A549 (cell line): ENCODE measurements at regions not wholly inside any gene's neighbourhood (a gene's known extent, or its start where the extent isn't known, plus 50 kb on each side); places are given as distances from the start of the nearest gene placed in this dataset.

Experiments used
- ATAC-seq, 2 experiments: fragments of 200-7000 bp in 1 of 2; fragments of >200 bp in 1 of 2; cut with Nextera tagmentation in 1 of 2; cut with Tn5 transposase in 1 of 2; 3 replicates each; pipeline versions ENCODE4 v1.8.0 to v1.9.1; 2018 to 2020; ENCODE audit warnings: mild to moderate bottlenecking in 1 of 2, moderate library complexity in 1 of 2
- CTCF ChIA-PET: fragments of 300-600 bp; sonication (Branson Sonifier 250); formaldehyde crosslinking; extraction: SDS; loops from one replicate; lab custom pipeline; 2021; ENCODE audit warnings: antibody characterized with exemption, inconsistent platforms; lab: Yijun Ruan, JAX
- POLR2A ChIA-PET: fragments of 350-600 bp; formaldehyde crosslinking; extraction: SDS; loops from one replicate; lab custom pipeline; 2021; ENCODE audit warnings: antibody characterized with exemption, inconsistent platforms; lab: Yijun Ruan, JAX
- DNase-seq, 2 experiments: peaks; one replicate each; pipeline versions ENCODE4 v3.0.0 to v3.0.0-alpha.2; 2011 to 2016; ENCODE audit warnings: low read depth in 1 of 2, low spot score in 1 of 2
- FAIRE-seq: peaks from 2 replicates; lab custom pipeline; 2011; peaks lifted over from hg19 to GRCh38; lab: Jason Lieb, UNC
- H3K27ac ChIP-seq, 2 experiments: fragments of >200 bp; sonication (Bioruptor Twin); formaldehyde crosslinking; 3 replicates each; pipeline ENCODE4 v1.5.1; 2016 to 2017
- H3K4me1 ChIP-seq: fragments of >200 bp; sonication (Bioruptor Twin); formaldehyde crosslinking; 3 replicates; pipeline ENCODE4 v1.6.1; 2016
- H3K4me2 ChIP-seq: fragments of >200 bp; sonication (Bioruptor Twin); formaldehyde crosslinking; 3 replicates; pipeline ENCODE4 v1.6.1; 2016
- H3K4me3 ChIP-seq: fragments of >200 bp; sonication (Bioruptor Twin); formaldehyde crosslinking; 3 replicates; pipeline ENCODE4 v1.5.1; 2016
- H3K9me3 ChIP-seq: fragments of >200 bp; sonication (Bioruptor Twin); formaldehyde crosslinking; 3 replicates; pipeline ENCODE4 v1.6.1; 2016
- CEBPB ChIP-seq, 2 experiments: fragments of >200 bp in 1 of 2; sonication (Bioruptor Twin) in 1 of 2; formaldehyde crosslinking in 1 of 2; IDR thresholded peaks; 2 replicates each; pipeline ENCODE4 v1.6.1; 2012 to 2016
- CHD2 ChIP-seq: fragments of 150-350 bp; IDR thresholded peaks from 2 replicates; pipeline ENCODE4 v1.6.1; 2014; ENCODE audit warnings: low read length; ENCODE audit not compliant: partially characterized antibody
- CHD4 ChIP-seq: fragments of 200-600 bp; sonication (generic); IDR thresholded peaks from 2 replicates; pipeline ENCODE4 v1.6.1; 2016; ENCODE audit warnings: antibody characterized with exemption, mild to moderate bottlenecking, borderline replicate concordance
- EHF ChIP-seq: fragments of 250-450 bp; sonication (Bioruptor Pico); IDR thresholded peaks from 2 replicates; pipeline ENCODE4 v1.5.0; 2020; ENCODE audit warnings: mild to moderate bottlenecking
- EHMT2 ChIP-seq: fragments of 200-600 bp; sonication (generic); IDR thresholded peaks from 2 replicates; pipeline ENCODE4 v1.6.1; 2016; ENCODE audit warnings: antibody characterized with exemption, low read depth, mild to moderate bottlenecking, moderate library complexity
- ESRRA ChIP-seq: fragments of 150-350 bp; IDR thresholded peaks from 2 replicates; pipeline ENCODE4 v1.6.1; 2014; ENCODE audit warnings: mild to moderate bottlenecking, low read length, borderline replicate concordance
- FOSL2 ChIP-seq, 2 experiments: fragments of 450-650 bp in 1 of 2; fragments of >200 bp in 1 of 2; sonication (Bioruptor Twin) in 1 of 2; formaldehyde crosslinking; IDR thresholded peaks; 2 replicates each; pipeline versions ENCODE4 v1.5.0 to v1.6.1; 2016 to 2020; ENCODE audit warnings: mild to moderate bottlenecking in 1 of 2, moderate library complexity in 1 of 2
- GATA3 ChIP-seq: IDR thresholded peaks from 2 replicates; pipeline ENCODE4 v1.6.1; 2012; ENCODE audit warnings: borderline replicate concordance
- HDAC2 ChIP-seq: fragments of 200-600 bp; sonication (generic); IDR thresholded peaks from 2 replicates; pipeline ENCODE4 v1.6.1; 2016
- HEYL ChIP-seq: fragments of 250-450 bp; sonication (Bioruptor Pico); IDR thresholded peaks from 2 replicates; pipeline ENCODE4 v1.8.0; 2021; ENCODE audit warnings: mild to moderate bottlenecking, moderate library complexity
- HOXB13 ChIP-seq: fragments of 250-450 bp; sonication (Bioruptor Pico); IDR thresholded peaks from 2 replicates; pipeline ENCODE4 v1.5.0; 2020; ENCODE audit warnings: low read depth, mild to moderate bottlenecking, moderate library complexity
- HOXB5 ChIP-seq: fragments of 250-450 bp; sonication (Bioruptor Pico); IDR thresholded peaks from 2 replicates; pipeline ENCODE4 v1.5.0; 2020; ENCODE audit warnings: mild to moderate bottlenecking, moderate library complexity
- JUNB ChIP-seq: fragments of >200 bp; sonication (Bioruptor Twin); formaldehyde crosslinking; IDR thresholded peaks from 2 replicates; pipeline ENCODE4 v1.6.1; 2016
- MAZ ChIP-seq: fragments of 150-350 bp; IDR thresholded peaks from 2 replicates; pipeline ENCODE4 v1.6.1; 2014; ENCODE audit warnings: antibody characterized with exemption, low read depth, low read length, borderline replicate concordance
- NFE2L2 ChIP-seq: fragments of 150-350 bp; conservative IDR thresholded peaks from 2 replicates; pipeline ENCODE4 v1.6.1; 2014; ENCODE audit warnings: low read length
- PHF8 ChIP-seq: fragments of 200-600 bp; sonication (generic); IDR thresholded peaks from 2 replicates; pipeline ENCODE4 v1.6.1; 2016; ENCODE audit warnings: low read depth, mild to moderate bottlenecking, antibody characterized with exemption, moderate library complexity, borderline replicate concordance
- RARB ChIP-seq: fragments of 250-450 bp; sonication (Bioruptor Pico); IDR thresholded peaks from 2 replicates; pipeline ENCODE4 v1.8.0; 2021; ENCODE audit warnings: mild to moderate bottlenecking, moderate library complexity
- RFX5 ChIP-seq: fragments of 450-650 bp; IDR thresholded peaks from 2 replicates; pipeline ENCODE4 v1.7.1; 2014; ENCODE audit warnings: antibody characterized with exemption, mild to moderate bottlenecking, moderate library complexity
- SMC3 ChIP-seq: fragments of >200 bp; sonication (Bioruptor Twin); formaldehyde crosslinking; IDR thresholded peaks from 3 replicates; pipeline ENCODE4 v1.6.1; 2018; ENCODE audit warnings: inconsistent platforms
- SREBF2 ChIP-seq: fragments of 450-650 bp; IDR thresholded peaks from 2 replicates; pipeline ENCODE4 v1.6.1; 2014; ENCODE audit warnings: mild to moderate bottlenecking, moderate library complexity
- TFCP2L1 ChIP-seq: fragments of 250-450 bp; sonication (Bioruptor Pico); IDR thresholded peaks from 2 replicates; pipeline ENCODE4 v1.5.0; 2021; ENCODE audit warnings: mild to moderate bottlenecking
- ZNF302 ChIP-seq: fragments of 250-450 bp; sonication (Bioruptor Pico); IDR thresholded peaks from 2 replicates; pipeline ENCODE4 v1.9.0; 2021; ENCODE audit warnings: inconsistent platforms, mild to moderate bottlenecking, moderate library complexity
- ZSCAN20 ChIP-seq: fragments of 250-450 bp; sonication (Bioruptor Pico); IDR thresholded peaks from 2 replicates; pipeline ENCODE4 v1.8.0; 2022; ENCODE audit warnings: mild to moderate bottlenecking, moderate library complexity
- WGBS: methylation state at CpG from one replicate; pipeline ENCODE4 v1.1.6; 2017; ENCODE audit errors: missing lambda C conversion rate; 5-methylcytosine and 5-hydroxymethylcytosine counted together
- TF ChIP-seq, protein P1 (sequence below): fragments of 450-650 bp; IDR thresholded peaks from 2 replicates; pipeline ENCODE4 v1.6.1; 2014; ENCODE audit warnings: antibody characterized with exemption
- TF ChIP-seq, protein P2 (sequence below): fragments of 150-350 bp; IDR thresholded peaks from 2 replicates; pipeline ENCODE4 v1.6.1; 2014; ENCODE audit warnings: low read depth, mild to moderate bottlenecking, low read length
- TF ChIP-seq, protein P3 (sequence below): IDR thresholded peaks from 2 replicates; pipeline ENCODE4 v1.6.1; 2012
- TF ChIP-seq, protein P4 (sequence below): fragments of >200 bp; sonication (Bioruptor Twin); formaldehyde crosslinking; IDR thresholded peaks from 2 replicates; pipeline ENCODE4 v1.6.1; 2016
- TF ChIP-seq, protein P5 (sequence below): fragments of >200 bp; sonication (Bioruptor Twin); formaldehyde crosslinking; IDR thresholded peaks from 3 replicates; pipeline ENCODE4 v1.6.1; 2016
- TF ChIP-seq, protein P6 (sequence below): fragments of 200-600 bp; sonication (generic); IDR thresholded peaks from 2 replicates; pipeline ENCODE4 v1.6.1; 2016; ENCODE audit warnings: antibody characterized with exemption, mild to moderate bottlenecking, moderate library complexity
- TF ChIP-seq, protein P7 (sequence below): IDR thresholded peaks from 2 replicates; pipeline ENCODE4 v1.6.1; 2012; ENCODE audit warnings: low read depth, borderline replicate concordance

DNA sequence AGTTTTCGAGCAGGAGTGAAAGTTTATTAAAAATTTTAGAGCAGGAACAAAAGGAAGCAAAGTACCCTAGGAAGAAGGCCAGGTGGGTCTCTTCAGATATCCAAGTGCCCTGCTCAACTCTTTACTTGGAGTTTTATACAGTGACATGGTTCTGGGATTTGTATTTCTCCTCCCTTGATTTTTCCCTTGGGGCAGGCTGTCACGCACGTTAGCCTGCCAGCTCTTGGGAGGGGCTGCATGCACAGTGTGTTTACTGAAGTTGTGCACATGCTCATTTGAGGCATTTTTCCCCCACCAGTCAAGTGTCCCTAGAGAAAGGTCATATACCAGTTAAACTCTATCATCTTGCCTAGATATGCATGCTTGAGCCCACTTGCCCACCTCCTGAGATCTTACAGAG lies 102.5 kb upstream of the GABRA2 start:
- Histone ChIP-seq H3K4me3 (no peak overlapping the region), H3K4me2 (no peak overlapping the region), H3K27ac (no peak overlapping the region), H3K4me1 (no peaks in the 10 kb centered on the region), H3K9me3 (no peaks in the 10 kb centered on the region)
- FAIRE-seq (no peak), ATAC-seq (no peak), DNase-seq (no peak)
- ChIA-PET POLR2A (no interaction called here), CTCF (no interaction called here)
- WGBS = 3% methylated on average over 3 of the region's 3 CpGs
- TF ChIP-seq, protein P1, sequence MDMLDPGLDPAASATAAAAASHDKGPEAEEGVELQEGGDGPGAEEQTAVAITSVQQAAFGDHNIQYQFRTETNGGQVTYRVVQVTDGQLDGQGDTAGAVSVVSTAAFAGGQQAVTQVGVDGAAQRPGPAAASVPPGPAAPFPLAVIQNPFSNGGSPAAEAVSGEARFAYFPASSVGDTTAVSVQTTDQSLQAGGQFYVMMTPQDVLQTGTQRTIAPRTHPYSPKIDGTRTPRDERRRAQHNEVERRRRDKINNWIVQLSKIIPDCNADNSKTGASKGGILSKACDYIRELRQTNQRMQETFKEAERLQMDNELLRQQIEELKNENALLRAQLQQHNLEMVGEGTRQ = no peak
- no peak for TF ChIP-seq SREBF2
- TF ChIP-seq HDAC2 = no peak

DNA sequence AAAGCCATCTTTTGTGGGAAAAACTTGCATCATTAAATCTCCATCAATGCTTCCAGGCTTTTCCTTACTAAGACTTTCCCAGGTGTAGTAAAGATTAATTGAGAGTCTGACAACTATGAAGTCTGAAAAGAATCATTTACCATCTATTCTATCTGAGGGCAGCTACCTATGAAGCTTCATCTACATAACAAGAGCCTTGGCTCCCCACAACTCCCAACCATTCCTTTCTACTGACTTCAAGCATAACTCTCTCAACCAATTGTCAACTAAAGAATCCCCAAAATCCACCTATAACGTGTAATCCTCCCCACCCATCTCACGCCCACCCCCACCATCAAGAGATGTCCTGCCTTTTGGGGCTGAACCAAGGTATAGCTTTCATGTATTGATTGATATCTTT lies 101.5 kb upstream of the GABRA2 start:
- no peak for ATAC-seq
- no peak for FAIRE-seq
- no peaks in the 10 kb centered on the region for H3K9me3 ChIP-seq
- TF ChIP-seq, protein P2, sequence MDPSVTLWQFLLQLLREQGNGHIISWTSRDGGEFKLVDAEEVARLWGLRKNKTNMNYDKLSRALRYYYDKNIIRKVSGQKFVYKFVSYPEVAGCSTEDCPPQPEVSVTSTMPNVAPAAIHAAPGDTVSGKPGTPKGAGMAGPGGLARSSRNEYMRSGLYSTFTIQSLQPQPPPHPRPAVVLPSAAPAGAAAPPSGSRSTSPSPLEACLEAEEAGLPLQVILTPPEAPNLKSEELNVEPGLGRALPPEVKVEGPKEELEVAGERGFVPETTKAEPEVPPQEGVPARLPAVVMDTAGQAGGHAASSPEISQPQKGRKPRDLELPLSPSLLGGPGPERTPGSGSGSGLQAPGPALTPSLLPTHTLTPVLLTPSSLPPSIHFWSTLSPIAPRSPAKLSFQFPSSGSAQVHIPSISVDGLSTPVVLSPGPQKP = no peak
- TF ChIP-seq NFE2L2 = no peak
- no peak for TF ChIP-seq FOSL2 (IDR thresholded peaks at IDR 0.05)
- TF ChIP-seq FOSL2 (CRISPR knock-in tag; IDR thresholded peaks at IDR 0.05) = no peak
- TF ChIP-seq CHD2 = no peak
- no peak for TF ChIP-seq EHMT2
- no peak for TF ChIP-seq HEYL (CRISPR knock-in tag)
- no peak for TF ChIP-seq JUNB
- no peak for TF ChIP-seq ZSCAN20 (CRISPR knock-in tag)
- no peak for TF ChIP-seq CEBPB (IDR thresholded peaks at IDR 0.05)
- no peak for TF ChIP-seq HDAC2
- TF ChIP-seq, protein P3, sequence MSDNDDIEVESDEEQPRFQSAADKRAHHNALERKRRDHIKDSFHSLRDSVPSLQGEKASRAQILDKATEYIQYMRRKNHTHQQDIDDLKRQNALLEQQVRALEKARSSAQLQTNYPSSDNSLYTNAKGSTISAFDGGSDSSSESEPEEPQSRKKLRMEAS = no peak
- no peak for TF ChIP-seq HOXB5 (CRISPR knock-in tag)
- TF ChIP-seq EHF (CRISPR knock-in tag) = no peak
- no peak for TF ChIP-seq HOXB13 (CRISPR knock-in tag)
- TF ChIP-seq TFCP2L1 (CRISPR knock-in tag) = no peak
- TF ChIP-seq, protein P4, sequence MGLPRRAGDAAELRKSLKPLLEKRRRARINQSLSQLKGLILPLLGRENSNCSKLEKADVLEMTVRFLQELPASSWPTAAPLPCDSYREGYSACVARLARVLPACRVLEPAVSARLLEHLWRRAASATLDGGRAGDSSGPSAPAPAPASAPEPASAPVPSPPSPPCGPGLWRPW = no peak
- TF ChIP-seq RFX5 = no peak
- TF ChIP-seq GATA3 = no peak
- TF ChIP-seq, all 56 proteins: peak for 0
- H3K4me2 ChIP-seq = no peak overlapping the region
- no peak overlapping the region for H3K27ac ChIP-seq
- no peak overlapping the region for H3K4me3 ChIP-seq
- no peak for DNase-seq
- H3K4me1 ChIP-seq = no peaks in the 10 kb centered on the region
- ChIA-PET CTCF (no interaction called here), POLR2A (no interaction called here)
- 0% methylated on average over 1 of the region's 2 CpGs for WGBS

DNA sequence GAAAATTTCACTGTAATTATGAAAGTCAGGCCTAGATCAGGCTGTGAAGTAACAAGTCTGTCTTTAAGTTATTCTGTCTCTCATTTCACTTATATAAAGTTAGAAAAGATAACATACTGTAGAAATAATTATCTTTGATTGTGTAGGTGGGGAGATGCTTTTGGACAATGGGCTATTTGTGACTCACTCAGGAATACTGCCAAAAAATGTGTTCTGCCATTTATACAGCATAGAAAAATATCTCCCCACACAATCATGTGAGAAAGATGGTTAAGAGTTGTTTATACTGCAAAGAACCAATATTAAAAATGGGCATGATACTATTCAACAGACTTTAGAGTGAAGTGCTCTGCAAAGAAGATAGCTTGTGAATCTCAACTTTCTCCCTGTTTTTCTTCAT lies 95.0 kb upstream of the GABRA2 start:
- Histone ChIP-seq H3K9me3 (no peaks in the 10 kb centered on the region), H3K4me2 (no peak overlapping the region), H3K4me3 (no peak overlapping the region), H3K4me1 (no peaks in the 10 kb centered on the region), H3K27ac (no peak overlapping the region)
- no peak for TF ChIP-seq HDAC2
- TF ChIP-seq, protein P5, sequence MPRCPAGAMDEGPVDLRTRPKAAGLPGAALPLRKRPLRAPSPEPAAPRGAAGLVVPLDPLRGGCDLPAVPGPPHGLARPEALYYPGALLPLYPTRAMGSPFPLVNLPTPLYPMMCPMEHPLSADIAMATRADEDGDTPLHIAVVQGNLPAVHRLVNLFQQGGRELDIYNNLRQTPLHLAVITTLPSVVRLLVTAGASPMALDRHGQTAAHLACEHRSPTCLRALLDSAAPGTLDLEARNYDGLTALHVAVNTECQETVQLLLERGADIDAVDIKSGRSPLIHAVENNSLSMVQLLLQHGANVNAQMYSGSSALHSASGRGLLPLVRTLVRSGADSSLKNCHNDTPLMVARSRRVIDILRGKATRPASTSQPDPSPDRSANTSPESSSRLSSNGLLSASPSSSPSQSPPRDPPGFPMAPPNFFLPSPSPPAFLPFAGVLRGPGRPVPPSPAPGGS = no peak
- TF ChIP-seq, protein P6, sequence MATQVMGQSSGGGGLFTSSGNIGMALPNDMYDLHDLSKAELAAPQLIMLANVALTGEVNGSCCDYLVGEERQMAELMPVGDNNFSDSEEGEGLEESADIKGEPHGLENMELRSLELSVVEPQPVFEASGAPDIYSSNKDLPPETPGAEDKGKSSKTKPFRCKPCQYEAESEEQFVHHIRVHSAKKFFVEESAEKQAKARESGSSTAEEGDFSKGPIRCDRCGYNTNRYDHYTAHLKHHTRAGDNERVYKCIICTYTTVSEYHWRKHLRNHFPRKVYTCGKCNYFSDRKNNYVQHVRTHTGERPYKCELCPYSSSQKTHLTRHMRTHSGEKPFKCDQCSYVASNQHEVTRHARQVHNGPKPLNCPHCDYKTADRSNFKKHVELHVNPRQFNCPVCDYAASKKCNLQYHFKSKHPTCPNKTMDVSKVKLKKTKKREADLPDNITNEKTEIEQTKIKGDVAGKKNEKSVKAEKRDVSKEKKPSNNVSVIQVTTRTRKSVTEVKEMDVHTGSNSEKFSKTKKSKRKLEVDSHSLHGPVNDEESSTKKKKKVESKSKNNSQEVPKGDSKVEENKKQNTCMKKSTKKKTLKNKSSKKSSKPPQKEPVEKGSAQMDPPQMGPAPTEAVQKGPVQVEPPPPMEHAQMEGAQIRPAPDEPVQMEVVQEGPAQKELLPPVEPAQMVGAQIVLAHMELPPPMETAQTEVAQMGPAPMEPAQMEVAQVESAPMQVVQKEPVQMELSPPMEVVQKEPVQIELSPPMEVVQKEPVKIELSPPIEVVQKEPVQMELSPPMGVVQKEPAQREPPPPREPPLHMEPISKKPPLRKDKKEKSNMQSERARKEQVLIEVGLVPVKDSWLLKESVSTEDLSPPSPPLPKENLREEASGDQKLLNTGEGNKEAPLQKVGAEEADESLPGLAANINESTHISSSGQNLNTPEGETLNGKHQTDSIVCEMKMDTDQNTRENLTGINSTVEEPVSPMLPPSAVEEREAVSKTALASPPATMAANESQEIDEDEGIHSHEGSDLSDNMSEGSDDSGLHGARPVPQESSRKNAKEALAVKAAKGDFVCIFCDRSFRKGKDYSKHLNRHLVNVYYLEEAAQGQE = no peak
- TF ChIP-seq CHD4 = no peak
- TF ChIP-seq ZNF302 (CRISPR knock-in tag) = no peak
- no peak for TF ChIP-seq PHF8
- no peak for TF ChIP-seq HOXB5 (CRISPR knock-in tag)
- TF ChIP-seq, protein P7, sequence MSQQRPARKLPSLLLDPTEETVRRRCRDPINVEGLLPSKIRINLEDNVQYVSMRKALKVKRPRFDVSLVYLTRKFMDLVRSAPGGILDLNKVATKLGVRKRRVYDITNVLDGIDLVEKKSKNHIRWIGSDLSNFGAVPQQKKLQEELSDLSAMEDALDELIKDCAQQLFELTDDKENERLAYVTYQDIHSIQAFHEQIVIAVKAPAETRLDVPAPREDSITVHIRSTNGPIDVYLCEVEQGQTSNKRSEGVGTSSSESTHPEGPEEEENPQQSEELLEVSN = no peak
- no peak for TF ChIP-seq ESRRA
- no peak for TF ChIP-seq MAZ
- no peak for TF ChIP-seq RARB (CRISPR knock-in tag)
- no peak for TF ChIP-seq SMC3
- ATAC-seq = no peak
- CTCF ChIA-PET = no interaction called here
- DNase-seq = no peak
- POLR2A ChIA-PET = no interaction called here
- no peak for FAIRE-seq
